Mammary epithelial cell (primary cell): ENCODE measurements at regions not wholly inside any gene's neighbourhood (a gene's known extent, or its start where the extent isn't known, plus 50 kb on each side); places are given as distances from the start of the nearest gene placed in this dataset.

Experiments
- EZH2 ChIP-seq: IDR thresholded peaks from 2 replicates; pipeline ENCODE4 v1.6.1; 2012; ENCODE audit warnings: low read length, inconsistent platforms, borderline replicate concordance
- TF ChIP-seq, protein P1 (sequence below), 2 donors: IDR thresholded peaks in 1 of 2; conservative IDR thresholded peaks in 1 of 2; 2 replicates each; pipeline ENCODE4 v1.5.1; 2011 to 2012; ENCODE audit warnings: inconsistent platforms in 2 of 2, low read length in 2 of 2, mild to moderate bottlenecking in 2 of 2, control low read depth in 1 of 2, low read depth in 1 of 2; ENCODE audit not compliant: insufficient read depth in 1 of 2; ENCODE audit errors: extremely low read depth in 1 of 2

GRCh38 chr15:83378921-83379578 is 68.1 kb upstream of the SH3GL3 start:
- TF ChIP-seq, protein P1, sequence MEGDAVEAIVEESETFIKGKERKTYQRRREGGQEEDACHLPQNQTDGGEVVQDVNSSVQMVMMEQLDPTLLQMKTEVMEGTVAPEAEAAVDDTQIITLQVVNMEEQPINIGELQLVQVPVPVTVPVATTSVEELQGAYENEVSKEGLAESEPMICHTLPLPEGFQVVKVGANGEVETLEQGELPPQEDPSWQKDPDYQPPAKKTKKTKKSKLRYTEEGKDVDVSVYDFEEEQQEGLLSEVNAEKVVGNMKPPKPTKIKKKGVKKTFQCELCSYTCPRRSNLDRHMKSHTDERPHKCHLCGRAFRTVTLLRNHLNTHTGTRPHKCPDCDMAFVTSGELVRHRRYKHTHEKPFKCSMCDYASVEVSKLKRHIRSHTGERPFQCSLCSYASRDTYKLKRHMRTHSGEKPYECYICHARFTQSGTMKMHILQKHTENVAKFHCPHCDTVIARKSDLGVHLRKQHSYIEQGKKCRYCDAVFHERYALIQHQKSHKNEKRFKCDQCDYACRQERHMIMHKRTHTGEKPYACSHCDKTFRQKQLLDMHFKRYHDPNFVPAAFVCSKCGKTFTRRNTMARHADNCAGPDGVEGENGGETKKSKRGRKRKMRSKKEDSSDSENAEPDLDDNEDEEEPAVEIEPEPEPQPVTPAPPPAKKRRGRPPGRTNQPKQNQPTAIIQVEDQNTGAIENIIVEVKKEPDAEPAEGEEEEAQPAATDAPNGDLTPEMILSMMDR (conservative IDR thresholded peaks at IDR 0.05 in 1 of 2, IDR thresholded peaks at IDR 0.05 in 1 of 2; ENCODE audit: extremely low read depth in 1 of 2, insufficient read depth in 1 of 2, low read depth in 1 of 2, low read length in 2 of 2): peak in 1 of 2 donors; percentile 3
- no peak for TF ChIP-seq EZH2
